Naive thymus-derived CD8-positive, alpha-beta T cell (primary cell): ENCODE measurements at regions not wholly inside any gene's neighbourhood (a gene's known extent, or its start where the extent isn't known, plus 50 kb on each side); places are given as distances from the start of the nearest gene placed in this dataset.

Source experiments
- ATAC-seq, 2 donors: fragments of 150-1000 bp; cut with Tn5 transposase in 1 of 2; sonication (Bioruptor Pico), chemical (Tn5 transposase) in 1 of 2; 1 replicate in 1 of 2; 2 replicates in 1 of 2; pipeline ENCODE4 v1.10.0; 2021; ENCODE audit warnings: mild to moderate bottlenecking in 2 of 2, moderate library complexity in 2 of 2
- POLR2A ChIA-PET: fragments of 350-600 bp; sonication (Branson Sonifier 250); formaldehyde crosslinking; loops from one replicate; lab custom pipeline; 2021; ENCODE audit warnings: antibody characterized with exemption; lab: Charles Lee
- DNase-seq, 10 donors: peaks; one replicate each; pipeline versions ENCODE4 v3.0.0 to v3.0.0-alpha.2; 2020 to 2022
- H3K27ac Mint-ChIP-seq, 10 donors: one replicate each; pipeline ENCODE4 v1.8.0; 2020 to 2022; ENCODE audit warnings: mild to moderate bottlenecking in 10 of 10, mixed read lengths in 10 of 10, moderate library complexity in 4 of 10, inconsistent platforms in 1 of 10
- H3K27me3 Mint-ChIP-seq, 5 donors: one replicate each; pipeline ENCODE4 v1.8.0; 2021 to 2022; ENCODE audit warnings: mixed read lengths in 5 of 5
- H3K36me3 Mint-ChIP-seq, 3 donors: one replicate each; pipeline ENCODE4 v1.8.0; 2020 to 2022; ENCODE audit warnings: mixed read lengths in 3 of 3, mild to moderate bottlenecking in 2 of 3, inconsistent platforms in 1 of 3
- H3K4me1 Mint-ChIP-seq, 4 donors: one replicate each; pipeline ENCODE4 v1.8.0; 2021 to 2022; ENCODE audit warnings: mixed read lengths in 4 of 4
- H3K4me3 Mint-ChIP-seq, 10 donors: one replicate each; pipeline ENCODE4 v1.8.0; 2020 to 2022; ENCODE audit warnings: mild to moderate bottlenecking in 10 of 10, mixed read lengths in 10 of 10, moderate library complexity in 6 of 10, inconsistent platforms in 1 of 10
- H3K9me3 Mint-ChIP-seq, 9 donors: one replicate each; pipeline ENCODE4 v1.8.0; 2020 to 2022; ENCODE audit warnings: mixed read lengths in 9 of 9, mild to moderate bottlenecking in 3 of 9, inconsistent platforms in 1 of 9, moderate library complexity in 1 of 9

DNA sequence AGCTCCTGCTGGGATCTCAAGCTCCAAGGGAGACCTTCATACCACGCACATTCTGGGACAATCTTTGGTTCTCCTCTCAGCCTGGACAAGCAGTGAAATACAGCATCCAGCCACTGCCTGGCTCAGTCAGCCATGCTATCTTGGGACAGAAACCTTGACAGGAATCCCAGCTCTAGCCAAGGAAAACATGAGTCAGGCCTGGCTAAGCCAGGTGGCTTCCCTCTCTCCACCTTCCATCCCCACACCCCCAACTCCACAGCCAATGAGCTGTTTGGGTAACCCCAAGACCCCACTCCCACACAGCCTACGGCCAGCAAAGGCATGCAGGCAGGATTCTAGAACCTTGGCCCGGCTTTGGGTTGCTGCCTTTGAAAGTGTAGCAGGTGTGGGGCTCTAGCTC, 64.9 kb downstream of the MCFD2 start:
- Mint-ChIP-seq H3K4me3 (no peak overlapping the region), H3K27me3 (peaks cover 0 to 12% (median 2%) of the 10 kb centered on the region in 5 donors), H3K4me1 (peaks cover 0 to 8% (median 2%) of the 10 kb centered on the region in 4 donors), H3K9me3 (no peaks in the 10 kb centered on the region), H3K27ac (no peak overlapping the region), H3K36me3 (no peaks in the 10 kb centered on the region)
- ATAC-seq (no peak), DNase-seq (no peak)
- POLR2A ChIA-PET = no interaction called here

- Mint-ChIP-seq H3K9me3 (no peaks in the 10 kb centered on the region), H3K4me1 (peaks cover 0 to 8% (median 2%) of the 10 kb centered on the region in 4 donors), H3K36me3 (no peaks in the 10 kb centered on the region), H3K4me3 (no peak overlapping the region), H3K27ac (no peak overlapping the region), H3K27me3 (peaks cover 0 to 15% (median 4%) of the 10 kb centered on the region in 5 donors)
- DNase-seq (no peak), ATAC-seq (no peak)
- POLR2A ChIA-PET = no interaction called here
Observed at GRCh38 chr2:46849721-46850556, 65.7 kb downstream of the MCFD2 start.

GRCh38 chr2:46849046-46849715, 66.4 kb downstream of the MCFD2 start:
- no peak for DNase-seq
- peaks cover 0 to 8% (median 2%) of the 10 kb centered on the region in 4 donors for H3K4me1 Mint-ChIP-seq
- POLR2A ChIA-PET = no interaction called here
- H3K27ac Mint-ChIP-seq = no peak overlapping the region
- peaks cover 0 to 15% (median 4%) of the 10 kb centered on the region in 5 donors for H3K27me3 Mint-ChIP-seq
- no peak overlapping the region for H3K4me3 Mint-ChIP-seq
- no peaks in the 10 kb centered on the region for H3K9me3 Mint-ChIP-seq
- no peak for ATAC-seq
- no peaks in the 10 kb centered on the region for H3K36me3 Mint-ChIP-seq

DNA sequence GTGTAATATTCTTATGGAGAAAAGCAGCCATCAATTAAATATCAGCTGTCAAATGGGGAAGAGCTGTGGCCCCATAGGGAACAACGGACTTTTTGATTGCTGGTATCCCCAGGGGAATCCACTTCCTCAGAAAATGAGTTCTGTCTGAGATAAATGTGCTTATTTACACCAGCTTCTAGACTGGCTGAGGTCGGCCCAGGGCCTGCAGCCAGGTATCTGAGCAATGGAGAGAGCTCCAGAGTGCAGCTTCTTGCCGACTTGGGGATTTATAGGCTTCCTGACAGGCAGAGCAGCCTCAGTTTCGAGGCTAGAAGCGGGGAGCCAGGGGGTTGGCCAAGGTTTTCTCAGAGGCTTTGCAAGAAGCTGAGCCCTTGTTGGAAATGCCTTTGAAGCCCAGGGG, 67.2 kb downstream of the MCFD2 start:
- ATAC-seq = no peak
- H3K9me3 Mint-ChIP-seq = no peaks in the 10 kb centered on the region
- H3K4me1 Mint-ChIP-seq = peaks cover 0 to 8% (median 2%) of the 10 kb centered on the region in 4 donors

GRCh38 chr2:46847726-46848412, 67.7 kb downstream of the MCFD2 start:
- no peak for ATAC-seq
- no peak overlapping the region for H3K27ac Mint-ChIP-seq

More for the DNA sequence above, 67.2 kb downstream of the MCFD2 start:
- DNase-seq = no peak
- POLR2A ChIA-PET = no interaction called here
- H3K4me3 Mint-ChIP-seq = no peak overlapping the region
- peaks cover 0 to 15% (median 4%) of the 10 kb centered on the region in 5 donors for H3K27me3 Mint-ChIP-seq
- no peaks in the 10 kb centered on the region for H3K36me3 Mint-ChIP-seq
- no peak overlapping the region for H3K27ac Mint-ChIP-seq

DNA sequence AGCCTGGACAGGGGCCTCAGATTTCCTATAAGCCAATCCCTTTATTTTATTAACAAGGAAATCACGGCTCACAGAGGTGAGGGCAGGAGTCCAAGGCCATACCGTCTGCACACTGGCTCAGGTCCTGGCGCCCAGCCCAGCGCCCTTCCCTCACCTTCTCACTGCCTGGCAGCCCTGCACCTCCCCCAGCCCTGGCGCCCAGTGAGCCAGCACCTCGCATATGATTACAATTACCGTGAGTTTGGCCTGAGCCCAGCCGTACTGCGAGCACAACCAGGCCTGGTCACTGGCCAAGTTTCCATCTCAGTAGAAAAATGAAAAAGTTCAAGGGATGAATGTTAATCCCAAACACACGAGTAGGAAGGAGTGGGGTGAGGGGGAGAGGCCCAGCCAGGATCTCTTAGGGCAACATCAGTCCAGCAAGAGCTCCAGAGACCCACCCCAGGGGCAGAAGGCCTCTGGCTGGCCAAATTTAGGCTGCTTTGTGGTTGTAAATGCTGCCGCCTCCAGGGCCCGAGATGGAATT, 68.4 kb downstream of the MCFD2 start:
- Mint-ChIP-seq H3K36me3 (no peaks in the 10 kb centered on the region), H3K27ac (peak overlapping the region in 1 of 10 donors; percentile 28), H3K4me3 (no peak overlapping the region), H3K9me3 (no peaks in the 10 kb centered on the region), H3K4me1 (peaks cover 0 to 8% (median 3%) of the 10 kb centered on the region in 4 donors), H3K27me3 (peaks cover 0 to 15% (median 4%) of the 10 kb centered on the region in 5 donors)
- ATAC-seq (no peak), DNase-seq (no peak)
- POLR2A ChIA-PET = no interaction called here

More at GRCh38 chr2:46847726-46848412, 67.7 kb downstream of the MCFD2 start:
- Mint-ChIP-seq H3K9me3 (no peaks in the 10 kb centered on the region), H3K36me3 (no peaks in the 10 kb centered on the region), H3K27me3 (peaks cover 0 to 15% (median 4%) of the 10 kb centered on the region in 5 donors), H3K4me1 (peaks cover 0 to 8% (median 2%) of the 10 kb centered on the region in 4 donors), H3K4me3 (no peak overlapping the region)
- no peak for DNase-seq
- POLR2A ChIA-PET = no interaction called here

DNA sequence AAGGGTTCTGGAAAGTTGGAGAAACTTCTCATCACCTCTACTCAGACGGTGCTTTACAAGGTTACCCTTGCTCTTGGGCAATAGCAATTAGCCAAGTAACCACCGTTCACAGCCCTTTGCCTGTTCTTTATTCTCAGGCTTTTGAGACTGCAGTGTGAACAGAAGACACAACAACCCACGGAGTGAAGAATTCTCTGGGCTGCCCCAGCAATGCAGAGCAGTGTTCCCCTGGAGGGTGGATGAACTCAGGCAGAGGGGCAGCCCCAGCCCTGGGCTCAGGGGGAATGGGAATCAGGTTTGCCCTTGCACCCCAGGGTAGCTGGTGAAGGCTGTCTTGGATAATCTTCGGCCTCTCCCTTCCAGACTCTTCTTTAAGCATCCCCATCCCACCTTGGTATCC, 69.1 kb downstream of the MCFD2 start:
- Mint-ChIP-seq H3K27ac (no peak overlapping the region), H3K4me1 (peaks cover 0 to 13% (median 3%) of the 10 kb centered on the region in 4 donors), H3K36me3 (no peaks in the 10 kb centered on the region), H3K4me3 (no peak overlapping the region), H3K27me3 (peaks cover 0 to 15% (median 4%) of the 10 kb centered on the region in 5 donors), H3K9me3 (no peaks in the 10 kb centered on the region)
- no peak for ATAC-seq
- POLR2A ChIA-PET = no interaction called here
- no peak for DNase-seq

DNA sequence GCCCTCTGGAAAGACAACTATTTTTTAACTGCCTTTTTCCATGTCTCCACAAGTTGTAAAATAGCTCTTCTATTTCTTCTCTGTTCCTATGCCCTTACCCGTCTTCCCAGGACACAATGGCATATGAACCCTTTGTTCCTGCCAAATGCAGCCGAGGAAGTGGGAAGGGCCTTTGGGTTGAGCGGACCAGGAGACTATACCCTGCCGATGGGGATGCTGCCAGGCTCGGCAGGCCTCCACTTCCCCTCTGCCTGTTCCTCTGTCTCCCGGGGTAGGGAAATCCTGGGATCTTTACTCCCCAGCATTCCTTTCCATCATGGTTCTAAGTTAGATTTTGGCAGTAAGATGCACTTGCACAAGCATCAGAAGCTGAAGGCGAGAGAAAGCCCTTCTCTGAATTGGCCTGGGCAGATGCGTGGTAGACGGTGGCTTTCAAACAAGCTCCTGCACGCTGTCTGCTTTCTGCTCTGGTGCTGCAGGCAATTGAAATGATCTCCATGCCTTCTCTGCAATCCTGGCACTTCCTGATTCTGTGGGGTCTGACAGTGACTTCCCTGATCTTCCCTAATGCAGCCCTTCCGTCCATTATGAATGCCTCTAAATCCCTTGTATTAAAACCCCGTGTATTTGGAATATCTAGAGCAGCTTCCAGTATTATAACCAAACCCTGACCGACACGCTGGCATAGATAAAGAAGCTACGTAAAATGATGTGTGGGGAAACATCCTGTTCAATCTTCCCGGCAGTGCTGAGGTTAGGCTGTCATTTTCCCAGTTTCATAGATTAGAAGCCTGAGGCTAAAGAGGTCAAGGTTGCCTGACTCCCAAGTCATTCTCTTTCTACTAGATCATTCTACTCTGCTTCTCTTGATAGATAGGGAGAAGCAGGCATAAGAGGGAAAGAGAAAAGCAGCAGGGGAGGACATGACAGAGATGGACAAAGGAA, 69.8 kb downstream of the MCFD2 start:
- DNase-seq (no peak), ATAC-seq (no peak)
- no peak overlapping the region for H3K4me3 Mint-ChIP-seq
- H3K27ac Mint-ChIP-seq = no peak overlapping the region
- peaks cover 0 to 15% (median 3%) of the 10 kb centered on the region in 4 donors for H3K4me1 Mint-ChIP-seq
- H3K36me3 Mint-ChIP-seq = no peaks in the 10 kb centered on the region
- POLR2A ChIA-PET = no interaction called here
- H3K9me3 Mint-ChIP-seq = no peaks in the 10 kb centered on the region
- H3K27me3 Mint-ChIP-seq = peaks cover 0 to 15% (median 4%) of the 10 kb centered on the region in 5 donors

GRCh38 chr2:46844443-46844842, 71.2 kb downstream of the MCFD2 start:
- H3K27ac Mint-ChIP-seq = no peak overlapping the region
- peaks cover 0 to 15% (median 3%) of the 10 kb centered on the region in 4 donors for H3K4me1 Mint-ChIP-seq

GRCh38 chr2:46844034-46844433, 71.6 kb downstream of the MCFD2 start:
- POLR2A ChIA-PET = interaction anchor here (0.7 kb wide), 1 partner anchor 308 kb away, joined by 3 read pairs; no protein-coding TSS in a partner anchor
- ATAC-seq (no peak), DNase-seq (no peak)
- no peaks in the 10 kb centered on the region for H3K9me3 Mint-ChIP-seq
- peaks cover 0 to 15% (median 4%) of the 10 kb centered on the region in 5 donors for H3K27me3 Mint-ChIP-seq
- no peaks in the 10 kb centered on the region for H3K36me3 Mint-ChIP-seq
- H3K4me1 Mint-ChIP-seq = peaks cover 0 to 15% (median 3%) of the 10 kb centered on the region in 4 donors
- H3K27ac Mint-ChIP-seq = peak overlapping the region in 1 of 10 donors; percentile 75
- H3K4me3 Mint-ChIP-seq = no peak overlapping the region

More at GRCh38 chr2:46844443-46844842, 71.2 kb downstream of the MCFD2 start:
- POLR2A ChIA-PET = interaction anchor here (0.7 kb wide), 1 partner anchor 308 kb away, joined by 3 read pairs; no protein-coding TSS in a partner anchor
- DNase-seq = no peak
- no peaks in the 10 kb centered on the region for H3K36me3 Mint-ChIP-seq
- no peaks in the 10 kb centered on the region for H3K9me3 Mint-ChIP-seq
- no peak for ATAC-seq
- H3K27me3 Mint-ChIP-seq = peaks cover 0 to 15% (median 4%) of the 10 kb centered on the region in 5 donors
- no peak overlapping the region for H3K4me3 Mint-ChIP-seq

DNA sequence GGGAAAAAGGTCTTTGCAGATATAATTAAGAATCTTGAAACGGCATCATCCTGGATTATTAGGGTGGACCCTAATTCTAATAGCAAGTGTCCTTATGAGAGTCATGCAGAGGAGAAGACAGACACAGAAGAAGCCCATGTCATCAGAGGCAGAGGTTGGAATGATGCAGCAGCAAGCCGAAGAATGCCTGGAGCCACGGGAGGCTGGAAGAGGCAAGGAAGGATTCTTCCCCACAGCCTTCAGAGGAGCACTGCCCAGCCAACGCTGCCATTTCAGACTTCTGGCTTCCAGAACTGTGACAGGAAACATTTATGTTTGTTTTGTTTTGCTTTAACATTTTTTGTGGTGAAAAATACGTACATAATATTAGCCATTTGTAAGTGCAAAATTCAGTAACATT, 72.3 kb downstream of the MCFD2 start:
- ATAC-seq (no peak), DNase-seq (no peak)
- Mint-ChIP-seq H3K36me3 (no peaks in the 10 kb centered on the region), H3K27me3 (peaks cover 0 to 12% (median 6%) of the 10 kb centered on the region in 5 donors), H3K9me3 (no peaks in the 10 kb centered on the region), H3K4me3 (no peak overlapping the region), H3K4me1 (peaks cover 0 to 10% (median 3%) of the 10 kb centered on the region in 4 donors), H3K27ac (no peak overlapping the region)
- POLR2A ChIA-PET = no interaction called here
